ENCODE measurements at regions not wholly inside any gene's neighbourhood (a gene's known extent, or its start where the extent isn't known, plus 50 kb on each side); places are given as distances from the start of the nearest gene placed in this dataset.

GRCh38 chr2:142180820-142181533 is 50.2 kb upstream of the LRP1B start:
- Histone ChIP-seq H3K9me3 (ENCODE audit: low read length) (peaks cover 4% of the 10 kb centered on the region; the same call in 1 of the 2 replicates), H3K4me3 (ENCODE audit: low read length) (no peak overlapping the region), H3K9ac (ENCODE audit: low read length) (no peak overlapping the region), H2AFZ (ENCODE audit: low read length) (no peak overlapping the region), H3K27ac (ENCODE audit: low read length) (no peak overlapping the region), H3K9me2 (replicated peaks; ENCODE audit: insufficient read depth, low read length) (no peaks in the 10 kb centered on the region), H3K4me1 (ENCODE audit: low read length) (no peaks in the 10 kb centered on the region), H3K79me2 (ENCODE audit: low read length) (no peaks in the 10 kb centered on the region), H3K36me3 (ENCODE audit: insufficient read depth, low read length) (no peaks in the 10 kb centered on the region), H3K27me3 (ENCODE audit: low read length) (no peaks in the 10 kb centered on the region), H3K4me2 (ENCODE audit: low read depth, low read length, poor library complexity, severe bottlenecking) (no peak overlapping the region), H4K20me1 (ENCODE audit: insufficient read depth, low read depth, low read length) (no peaks in the 10 kb centered on the region)
- DNase-seq: no peak

Data from Karpas-422 (cell line).